Loucy (cell line): ENCODE measurements at regions not wholly inside any gene's neighbourhood (a gene's known extent, or its start where the extent isn't known, plus 50 kb on each side); places are given as distances from the start of the nearest gene placed in this dataset.

ENCODE experiments used
- EZH2phosphoT487 ChIP-seq: fragments of 200-600 bp; IDR thresholded peaks from 2 replicates; pipeline ENCODE4 v1.6.1; 2018; ENCODE audit warnings: antibody characterized with exemption, mild to moderate bottlenecking, moderate library complexity, borderline replicate concordance
- TF ChIP-seq, protein P1 (sequence below): fragments of 200-600 bp; sonication (generic); conservative IDR thresholded peaks from 2 replicates; pipeline ENCODE4 v1.5.1; 2014; ENCODE audit warnings: mild to moderate bottlenecking, antibody characterized with exemption, low read length

- TF ChIP-seq, protein P1, sequence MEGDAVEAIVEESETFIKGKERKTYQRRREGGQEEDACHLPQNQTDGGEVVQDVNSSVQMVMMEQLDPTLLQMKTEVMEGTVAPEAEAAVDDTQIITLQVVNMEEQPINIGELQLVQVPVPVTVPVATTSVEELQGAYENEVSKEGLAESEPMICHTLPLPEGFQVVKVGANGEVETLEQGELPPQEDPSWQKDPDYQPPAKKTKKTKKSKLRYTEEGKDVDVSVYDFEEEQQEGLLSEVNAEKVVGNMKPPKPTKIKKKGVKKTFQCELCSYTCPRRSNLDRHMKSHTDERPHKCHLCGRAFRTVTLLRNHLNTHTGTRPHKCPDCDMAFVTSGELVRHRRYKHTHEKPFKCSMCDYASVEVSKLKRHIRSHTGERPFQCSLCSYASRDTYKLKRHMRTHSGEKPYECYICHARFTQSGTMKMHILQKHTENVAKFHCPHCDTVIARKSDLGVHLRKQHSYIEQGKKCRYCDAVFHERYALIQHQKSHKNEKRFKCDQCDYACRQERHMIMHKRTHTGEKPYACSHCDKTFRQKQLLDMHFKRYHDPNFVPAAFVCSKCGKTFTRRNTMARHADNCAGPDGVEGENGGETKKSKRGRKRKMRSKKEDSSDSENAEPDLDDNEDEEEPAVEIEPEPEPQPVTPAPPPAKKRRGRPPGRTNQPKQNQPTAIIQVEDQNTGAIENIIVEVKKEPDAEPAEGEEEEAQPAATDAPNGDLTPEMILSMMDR, result no peak
- TF ChIP-seq EZH2phosphoT487, result no peak
Measured at GRCh38 chr5:109958082-109958481, 268.4 kb downstream of the MAN2A1 start.
